ENCODE measurements at regions not wholly inside any gene's neighbourhood (a gene's known extent, or its start where the extent isn't known, plus 50 kb on each side); places are given as distances from the start of the nearest gene placed in this dataset.

DNA sequence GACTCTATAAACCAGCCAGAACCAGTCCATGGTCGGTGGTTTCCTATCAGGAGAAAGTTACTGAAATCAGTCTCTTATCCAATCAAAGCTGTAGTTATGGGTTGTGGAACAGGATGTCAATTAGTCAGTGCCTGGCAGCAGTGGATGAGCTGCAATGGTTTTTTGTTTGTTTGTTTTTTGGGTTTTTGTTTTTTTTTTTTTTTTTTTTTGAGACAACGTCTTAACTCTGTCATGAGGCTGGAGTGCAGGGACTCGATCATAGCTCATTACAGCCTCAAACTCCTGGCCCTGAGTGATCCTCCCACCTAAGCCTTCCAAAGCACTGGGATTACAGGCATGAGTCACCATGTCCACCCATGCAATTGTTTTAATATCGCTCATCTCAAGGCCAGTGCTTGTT lies 113.3 kb upstream of the CAND1 start:
- Mint-ChIP-seq H3K36me3 (no peaks in the 10 kb centered on the region), H3K9me3 (no peaks in the 10 kb centered on the region), H3K27ac (no peak overlapping the region), H3K27me3 (no peaks in the 10 kb centered on the region), H3K4me1 (no peaks in the 10 kb centered on the region), H3K4me3 (no peak overlapping the region)
- CTCF ChIA-PET, result no interaction called here
- no peak for DNase-seq

DNA sequence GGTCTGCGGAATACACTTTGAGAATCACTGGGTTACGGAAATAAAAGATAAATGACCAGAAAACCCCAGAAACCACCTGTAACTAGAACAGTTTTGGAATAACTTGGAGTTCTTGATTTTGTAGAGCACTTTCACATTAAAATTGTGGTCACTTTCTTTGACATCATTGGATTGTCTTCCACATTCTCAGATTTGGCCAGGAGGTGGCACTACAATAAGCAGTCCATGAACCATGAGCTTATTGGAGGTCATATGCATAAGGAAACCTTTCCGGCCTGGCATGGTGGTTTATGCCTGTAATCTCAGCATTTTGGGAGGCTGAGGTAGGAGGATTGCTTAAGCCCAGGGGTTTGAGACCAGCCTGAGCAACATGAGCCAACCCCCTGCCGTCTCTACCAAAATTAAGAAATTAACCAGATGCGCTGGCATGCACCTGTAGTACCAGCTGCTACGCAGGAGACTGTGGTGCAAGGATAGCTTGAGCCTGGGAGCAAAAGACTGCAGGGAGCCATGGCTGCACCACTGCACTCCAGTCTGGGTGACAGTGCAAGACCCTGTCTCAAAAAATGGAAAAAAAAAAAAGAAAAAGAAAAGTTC lies 107.7 kb upstream of the CAND1 start:
- H3K9me3 Mint-ChIP-seq, result no peaks in the 10 kb centered on the region
- H3K36me3 Mint-ChIP-seq, result no peaks in the 10 kb centered on the region
- no peaks in the 10 kb centered on the region for H3K27me3 Mint-ChIP-seq
- peak; percentile 60 for DNase-seq
- no peaks in the 10 kb centered on the region for H3K4me1 Mint-ChIP-seq
- CTCF ChIA-PET, result interaction anchor here (0.6 to 2.3 kb wide), 8 partner anchors 8 to 785 kb away, joined by 3 to 13 read pairs (median 4); no protein-coding TSS in a partner anchor
- no peak overlapping the region for H3K4me3 Mint-ChIP-seq
- H3K27ac Mint-ChIP-seq, result no peak overlapping the region

DNA sequence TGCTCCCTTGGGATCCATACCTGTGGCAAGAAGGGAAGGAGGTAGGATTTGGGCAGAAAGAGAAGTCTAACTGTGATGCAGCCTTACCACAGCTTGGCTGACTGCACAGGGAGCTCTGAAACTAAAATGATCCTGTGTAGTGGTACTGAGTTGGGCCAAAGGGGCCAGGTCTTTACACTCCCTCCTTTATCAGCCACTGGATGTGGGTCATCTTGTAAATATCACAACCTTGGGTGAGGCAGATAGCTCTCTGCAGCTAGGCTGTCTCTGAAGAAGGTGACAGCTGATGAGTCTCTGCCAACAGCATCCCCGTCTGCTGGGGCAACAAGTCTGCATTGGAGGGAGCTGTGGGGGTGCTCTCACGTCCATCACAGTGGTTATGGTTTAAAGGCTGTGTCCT lies 95.9 kb upstream of the CAND1 start:
- CTCF ChIA-PET, result no interaction called here
- Mint-ChIP-seq H3K27me3 (peaks cover 3% of the 10 kb centered on the region), H3K9me3 (no peaks in the 10 kb centered on the region), H3K36me3 (no peaks in the 10 kb centered on the region), H3K27ac (no peak overlapping the region), H3K4me3 (no peak overlapping the region), H3K4me1 (no peaks in the 10 kb centered on the region)
- no peak for DNase-seq

DNA sequence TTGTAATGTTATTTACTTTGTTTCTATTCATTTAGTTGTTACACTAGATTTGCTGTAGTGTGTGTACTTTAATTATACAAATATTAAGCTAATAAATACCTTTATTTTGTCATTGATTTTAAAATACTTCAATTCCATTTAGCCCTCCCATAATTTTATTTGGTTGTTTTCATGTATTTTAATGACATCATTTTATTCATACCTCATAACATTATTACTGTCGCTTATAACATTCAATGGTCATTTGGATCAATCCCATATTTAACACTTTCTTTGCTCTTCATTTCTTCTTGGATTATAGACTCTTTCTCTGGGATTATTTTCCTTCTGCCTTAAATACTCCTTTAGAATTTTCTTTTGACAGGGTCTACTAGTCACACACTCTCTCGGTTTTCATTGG lies 86.6 kb upstream of the CAND1 start:
- DNase-seq, result no peak
- H3K9me3 Mint-ChIP-seq, result no peaks in the 10 kb centered on the region
- CTCF ChIA-PET, result no interaction called here
- H3K4me3 Mint-ChIP-seq, result no peak overlapping the region
- no peaks in the 10 kb centered on the region for H3K36me3 Mint-ChIP-seq
- no peak overlapping the region for H3K27ac Mint-ChIP-seq
- peaks cover 7% of the 10 kb centered on the region for H3K27me3 Mint-ChIP-seq
- H3K4me1 Mint-ChIP-seq, result no peaks in the 10 kb centered on the region

DNA sequence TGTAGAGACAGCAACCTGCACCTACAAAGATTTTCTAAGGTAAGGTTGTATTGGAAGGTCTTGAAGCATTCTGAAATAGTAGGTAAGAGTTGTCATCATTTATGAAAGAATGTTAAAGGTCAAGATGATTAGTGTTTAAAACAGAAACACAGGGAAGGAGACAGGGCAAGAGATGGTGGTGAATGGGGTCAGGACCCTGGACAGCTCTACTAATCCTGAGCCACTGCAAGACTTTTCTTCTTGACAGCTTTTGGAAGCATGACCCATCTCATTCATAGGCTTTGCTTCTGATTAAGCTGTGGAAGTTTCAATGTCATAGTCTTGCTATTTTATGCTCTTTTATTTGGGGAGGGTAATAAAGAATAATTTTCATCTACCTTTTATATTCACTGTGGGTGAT lies 75.5 kb upstream of the CAND1 start:
- H3K27ac Mint-ChIP-seq, result no peak overlapping the region
- no peaks in the 10 kb centered on the region for H3K4me1 Mint-ChIP-seq
- H3K36me3 Mint-ChIP-seq, result no peaks in the 10 kb centered on the region
- no peaks in the 10 kb centered on the region for H3K9me3 Mint-ChIP-seq
- no peaks in the 10 kb centered on the region for H3K27me3 Mint-ChIP-seq
- CTCF ChIA-PET, result no interaction called here
- H3K4me3 Mint-ChIP-seq, result no peak overlapping the region
- peak; percentile 56 for DNase-seq

DNA sequence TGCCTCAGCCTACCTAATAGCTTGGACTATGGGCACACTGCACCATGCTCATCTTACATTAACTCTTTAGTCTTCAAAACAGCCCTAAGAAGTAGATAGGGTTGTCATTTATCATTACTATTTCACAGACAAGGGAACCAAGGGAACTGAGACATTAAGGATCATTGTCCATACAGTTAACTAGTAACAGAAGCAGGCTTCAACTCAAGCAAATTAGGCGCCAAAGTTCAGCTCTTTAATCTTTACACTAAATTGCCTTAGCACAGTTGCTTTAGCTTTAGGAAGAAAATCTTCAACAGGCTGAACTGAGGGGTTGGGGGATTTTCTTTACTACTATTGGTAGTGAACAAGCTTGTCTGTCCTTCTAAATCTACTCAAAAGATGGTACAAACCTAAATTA lies 68.8 kb upstream of the CAND1 start:
- no peaks in the 10 kb centered on the region for H3K36me3 Mint-ChIP-seq

DNA sequence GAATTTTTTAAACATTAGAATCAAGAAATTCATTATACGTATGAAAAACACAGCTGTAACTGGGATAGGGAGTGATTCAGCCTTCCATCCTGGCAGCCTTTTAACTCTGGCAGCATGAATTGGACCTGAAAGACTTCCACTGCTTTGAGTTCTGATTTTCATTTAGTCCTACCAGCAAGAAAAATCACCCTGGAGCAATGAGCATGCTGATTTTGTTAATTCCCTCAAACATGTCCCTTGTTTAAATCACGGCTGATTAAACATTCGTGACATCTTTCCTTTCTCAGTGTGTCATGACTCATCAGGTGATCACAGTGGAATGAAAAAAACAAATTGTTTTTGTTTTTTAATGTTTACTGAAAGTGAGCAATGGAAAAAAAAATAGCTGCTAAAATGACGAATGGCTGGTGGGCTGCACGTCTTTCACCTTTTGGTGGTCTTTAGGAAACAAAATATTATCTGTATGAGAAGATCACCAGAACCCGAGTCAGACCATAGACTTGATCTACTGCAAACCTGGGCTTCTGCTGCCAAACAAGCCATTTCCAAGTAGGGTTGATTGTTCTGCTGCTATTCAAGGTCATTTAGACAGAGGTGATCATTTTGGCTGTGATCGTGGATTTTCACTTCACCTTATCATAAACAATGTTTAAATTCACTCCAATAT lies 67.0 kb upstream of the CAND1 start:
- Mint-ChIP-seq H3K4me3 (no peak overlapping the region), H3K36me3 (no peaks in the 10 kb centered on the region), H3K9me3 (no peaks in the 10 kb centered on the region), H3K4me1 (no peaks in the 10 kb centered on the region), H3K27me3 (no peaks in the 10 kb centered on the region), H3K27ac (no peak overlapping the region)
- no peak for DNase-seq
- CTCF ChIA-PET, result no interaction called here

More for the DNA sequence above, 68.8 kb upstream of the CAND1 start:
- Mint-ChIP-seq H3K4me1 (no peaks in the 10 kb centered on the region), H3K27ac (no peak overlapping the region), H3K27me3 (no peaks in the 10 kb centered on the region), H3K4me3 (no peak overlapping the region), H3K9me3 (no peaks in the 10 kb centered on the region)
- CTCF ChIA-PET, result no interaction called here
- no peak for DNase-seq

DNA sequence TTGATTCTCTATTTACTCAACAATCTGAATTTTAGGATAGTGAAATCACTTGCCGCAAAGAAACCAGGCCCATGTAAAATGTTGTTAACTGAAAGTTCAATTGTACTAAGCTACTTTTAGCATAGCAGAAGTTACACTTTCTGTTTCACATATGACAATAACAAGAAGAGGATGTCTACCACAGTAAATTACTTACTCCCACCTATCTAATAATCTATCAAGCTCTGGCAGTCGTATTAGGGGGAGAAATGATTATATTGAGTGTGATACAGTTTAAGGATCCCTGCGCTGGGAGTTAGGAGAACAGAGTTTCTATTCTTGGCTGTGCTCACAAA lies 66.5 kb upstream of the CAND1 start:
- Mint-ChIP-seq H3K4me3 (no peak overlapping the region), H3K27me3 (no peaks in the 10 kb centered on the region), H3K9me3 (no peaks in the 10 kb centered on the region), H3K27ac (no peak overlapping the region), H3K4me1 (no peaks in the 10 kb centered on the region), H3K36me3 (no peaks in the 10 kb centered on the region)
- CTCF ChIA-PET, result no interaction called here
- no peak for DNase-seq

DNA sequence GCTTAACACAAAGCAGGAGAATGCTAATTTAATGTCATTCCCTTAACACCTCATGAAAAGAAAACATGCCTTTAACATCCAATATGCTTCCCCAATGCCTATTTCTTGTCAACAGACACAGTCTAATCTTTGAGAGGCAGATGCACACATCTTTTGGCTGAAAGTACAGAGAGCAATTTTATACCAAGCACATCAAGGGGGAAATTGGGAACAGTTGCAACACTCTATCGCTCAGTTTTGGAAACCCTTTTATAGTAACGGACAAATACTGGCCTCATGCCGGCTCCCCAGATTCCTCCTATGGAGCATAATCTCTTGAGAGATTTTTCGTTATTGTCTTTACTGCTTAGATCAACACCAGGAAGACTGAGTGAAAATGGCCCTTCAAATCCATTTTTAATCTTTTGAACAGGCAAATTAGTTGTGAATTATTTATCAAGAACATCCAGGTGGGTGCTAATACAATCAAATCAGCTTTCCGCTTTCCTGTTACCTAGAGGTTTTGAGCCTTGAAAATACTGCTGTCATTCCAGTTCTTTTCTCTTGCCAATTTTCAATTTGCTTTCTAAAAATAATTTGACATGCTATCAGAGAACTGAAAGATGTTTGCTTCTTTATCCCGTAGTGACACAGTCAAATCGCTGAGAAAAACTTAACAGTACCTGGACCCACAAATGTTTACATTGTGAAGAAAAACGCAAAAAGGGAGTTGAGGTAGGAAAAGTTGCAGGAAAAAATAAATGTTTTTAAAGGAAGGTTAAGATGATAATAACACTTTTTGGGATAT lies 60.7 kb upstream of the CAND1 start:
- no peak for DNase-seq
- Mint-ChIP-seq H3K9me3 (no peaks in the 10 kb centered on the region), H3K27me3 (no peaks in the 10 kb centered on the region), H3K4me3 (no peak overlapping the region), H3K4me1 (no peaks in the 10 kb centered on the region), H3K27ac (no peak overlapping the region), H3K36me3 (no peaks in the 10 kb centered on the region)
- CTCF ChIA-PET, result no interaction called here

DNA sequence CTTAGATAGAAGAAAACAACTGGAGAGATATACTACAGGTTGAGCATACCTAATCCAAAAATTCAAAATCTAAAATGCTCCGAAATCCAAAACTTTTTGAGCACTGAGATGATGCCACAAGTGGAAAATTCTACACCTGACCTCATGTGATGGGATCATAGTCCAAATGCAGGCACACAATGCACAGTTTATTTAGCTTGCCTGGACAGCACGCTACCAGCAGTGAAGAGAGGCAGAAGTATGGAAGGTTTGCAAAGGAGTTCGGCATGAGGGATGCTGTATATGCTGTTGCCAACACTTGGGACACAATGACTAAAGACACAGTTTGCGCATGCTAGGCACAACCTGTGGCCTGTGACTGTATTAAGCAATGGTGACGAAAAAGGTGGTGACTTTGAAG lies 58.1 kb upstream of the CAND1 start:
- no peaks in the 10 kb centered on the region for H3K36me3 Mint-ChIP-seq
- no peak for DNase-seq
- no peak overlapping the region for H3K27ac Mint-ChIP-seq
- H3K4me1 Mint-ChIP-seq, result no peaks in the 10 kb centered on the region
- no peak overlapping the region for H3K4me3 Mint-ChIP-seq
- H3K27me3 Mint-ChIP-seq, result no peaks in the 10 kb centered on the region
- CTCF ChIA-PET, result no interaction called here
- H3K9me3 Mint-ChIP-seq, result no peaks in the 10 kb centered on the region

DNA sequence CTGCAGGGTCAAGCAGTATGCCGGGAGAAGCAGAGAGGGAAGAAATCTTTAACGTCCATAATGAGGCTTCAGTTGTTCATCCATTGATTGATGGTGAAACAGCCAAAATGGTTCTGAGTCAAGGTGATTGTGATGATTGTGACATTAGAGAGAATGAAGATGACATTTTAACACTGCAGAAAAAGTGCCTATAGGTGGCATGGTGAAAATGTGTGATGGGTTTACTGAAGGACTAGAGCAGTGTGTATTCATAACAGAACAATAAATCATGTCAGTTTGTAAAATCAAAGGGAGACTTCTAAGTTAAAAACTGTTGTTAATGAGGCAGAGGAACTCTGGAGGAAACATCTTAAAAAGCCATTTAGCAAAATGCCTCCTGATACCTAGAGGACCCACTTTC lies 57.7 kb upstream of the CAND1 start:
- H3K4me3 Mint-ChIP-seq, result no peak overlapping the region
- H3K36me3 Mint-ChIP-seq, result no peaks in the 10 kb centered on the region
- CTCF ChIA-PET, result no interaction called here
- H3K27me3 Mint-ChIP-seq, result no peaks in the 10 kb centered on the region
- no peaks in the 10 kb centered on the region for H3K9me3 Mint-ChIP-seq
- H3K4me1 Mint-ChIP-seq, result no peaks in the 10 kb centered on the region
- H3K27ac Mint-ChIP-seq, result no peak overlapping the region
- DNase-seq, result no peak

DNA sequence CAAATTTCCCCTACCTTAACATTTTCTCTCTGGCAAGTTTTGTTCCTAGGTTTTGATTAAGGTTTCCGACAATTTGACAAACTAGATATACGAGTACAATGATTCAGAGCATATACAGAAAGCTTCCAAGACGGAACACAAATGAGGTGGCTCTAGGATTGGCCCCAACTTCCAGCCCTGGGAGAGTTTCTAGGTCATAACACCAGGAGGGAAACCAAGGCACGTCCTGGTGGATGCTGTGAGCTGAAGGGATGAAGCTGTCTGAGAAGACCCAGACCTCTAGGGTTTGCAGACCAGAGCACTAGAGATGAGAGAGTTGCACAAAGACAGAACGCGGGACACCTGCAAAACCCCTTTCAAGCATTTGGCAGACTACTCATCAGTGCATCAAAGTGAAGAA lies 51.5 kb upstream of the CAND1 start:
- CTCF ChIA-PET, result no interaction called here
- Mint-ChIP-seq H3K4me1 (no peaks in the 10 kb centered on the region), H3K27ac (no peak overlapping the region), H3K36me3 (no peaks in the 10 kb centered on the region), H3K27me3 (no peaks in the 10 kb centered on the region), H3K9me3 (no peaks in the 10 kb centered on the region), H3K4me3 (no peak overlapping the region)
- no peak for DNase-seq

Data from activated naive CD4-positive, alpha-beta T cell treated with anti-CD3 and anti-CD28 coated beads, Interleukin-2, amount 10 ng/mL, durations not matched to agents 7 days and 5 days (primary cell).